BE2C (cell line): ENCODE measurements at regions not wholly inside any gene's neighbourhood (a gene's known extent, or its start where the extent isn't known, plus 50 kb on each side); places are given as distances from the start of the nearest gene placed in this dataset.

ENCODE experiments used
- DNase-seq: peaks from one replicate; pipeline ENCODE4 v3.0.0-alpha.2; 2020
- H3K27me3 ChIP-seq: fragments of 250-450 bp; sonication (Bioruptor Pico); 2 replicates; pipeline ENCODE4 v1.5.1; 2020; ENCODE audit warnings: mild to moderate bottlenecking
- H3K36me3 ChIP-seq: fragments of 250-450 bp; sonication (Bioruptor Pico); 2 replicates; pipeline ENCODE4 v1.5.1; 2020; ENCODE audit warnings: mild to moderate bottlenecking
- H3K4me1 ChIP-seq: fragments of 250-450 bp; sonication (Bioruptor Pico); 2 replicates; pipeline ENCODE4 v1.5.1; 2020
- H3K4me3 ChIP-seq: 2 replicates; pipeline ENCODE4 v1.5.1; 2011; ENCODE audit warnings: low read depth, low read length
- H3K9me3 ChIP-seq: fragments of 250-450 bp; sonication (Bioruptor Pico); 2 replicates; pipeline ENCODE4 v1.5.1; 2020
- TF ChIP-seq, protein P1 (sequence below): IDR thresholded peaks from 2 replicates; pipeline ENCODE4 v1.5.1; 2012; ENCODE audit warnings: mild to moderate bottlenecking, low read depth, low read length

DNA sequence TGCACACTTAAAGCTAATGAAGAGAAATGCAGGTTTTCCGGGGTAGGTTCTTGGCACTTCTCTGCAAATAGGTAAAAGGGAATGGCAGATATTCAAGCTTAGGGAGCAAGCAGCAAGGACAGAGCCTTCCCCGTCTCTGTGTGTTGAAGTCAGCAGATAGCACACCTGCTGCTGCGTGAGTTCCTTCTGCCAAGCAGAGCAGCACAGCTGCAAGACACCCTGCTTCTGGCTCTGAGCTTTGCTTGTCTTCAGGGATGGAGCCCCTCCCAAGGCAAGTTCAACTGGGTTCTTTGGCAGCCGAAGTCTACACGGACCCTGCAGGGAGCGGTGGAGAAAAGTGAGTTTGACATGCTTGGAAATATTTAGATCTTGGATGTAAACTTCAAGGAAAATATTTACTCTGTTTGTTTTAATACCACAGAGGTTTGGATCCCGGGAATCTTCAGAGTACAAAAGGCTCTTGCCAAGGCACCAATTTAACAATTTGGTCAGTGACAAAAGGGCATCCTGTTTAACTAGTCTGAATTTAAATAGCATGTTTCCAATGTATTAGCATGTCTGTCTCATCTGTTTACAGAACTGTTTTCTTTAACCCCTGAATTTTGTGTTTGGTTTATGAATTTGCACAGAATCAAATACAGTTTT lies 113.4 kb upstream of the KCNJ16 start:
- no peak overlapping the region for H3K4me3 ChIP-seq
- H3K9me3 ChIP-seq, result no peaks in the 10 kb centered on the region; the same call in 1 of the 2 replicates
- no peak for DNase-seq
- no peaks in the 10 kb centered on the region for H3K36me3 ChIP-seq
- TF ChIP-seq, protein P1, sequence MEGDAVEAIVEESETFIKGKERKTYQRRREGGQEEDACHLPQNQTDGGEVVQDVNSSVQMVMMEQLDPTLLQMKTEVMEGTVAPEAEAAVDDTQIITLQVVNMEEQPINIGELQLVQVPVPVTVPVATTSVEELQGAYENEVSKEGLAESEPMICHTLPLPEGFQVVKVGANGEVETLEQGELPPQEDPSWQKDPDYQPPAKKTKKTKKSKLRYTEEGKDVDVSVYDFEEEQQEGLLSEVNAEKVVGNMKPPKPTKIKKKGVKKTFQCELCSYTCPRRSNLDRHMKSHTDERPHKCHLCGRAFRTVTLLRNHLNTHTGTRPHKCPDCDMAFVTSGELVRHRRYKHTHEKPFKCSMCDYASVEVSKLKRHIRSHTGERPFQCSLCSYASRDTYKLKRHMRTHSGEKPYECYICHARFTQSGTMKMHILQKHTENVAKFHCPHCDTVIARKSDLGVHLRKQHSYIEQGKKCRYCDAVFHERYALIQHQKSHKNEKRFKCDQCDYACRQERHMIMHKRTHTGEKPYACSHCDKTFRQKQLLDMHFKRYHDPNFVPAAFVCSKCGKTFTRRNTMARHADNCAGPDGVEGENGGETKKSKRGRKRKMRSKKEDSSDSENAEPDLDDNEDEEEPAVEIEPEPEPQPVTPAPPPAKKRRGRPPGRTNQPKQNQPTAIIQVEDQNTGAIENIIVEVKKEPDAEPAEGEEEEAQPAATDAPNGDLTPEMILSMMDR, result no peak
- H3K27me3 ChIP-seq, result no peaks in the 10 kb centered on the region
- H3K4me1 ChIP-seq, result no peaks in the 10 kb centered on the region

GRCh38 chr17:69962436-69962995 lies 112.5 kb upstream of the KCNJ16 start:
- TF ChIP-seq, protein P1, result no peak
- H3K4me3 ChIP-seq, result no peak overlapping the region
- DNase-seq, result no peak
- no peaks in the 10 kb centered on the region; the same call in 1 of the 2 replicates for H3K9me3 ChIP-seq
- no peaks in the 10 kb centered on the region for H3K27me3 ChIP-seq
- no peaks in the 10 kb centered on the region for H3K36me3 ChIP-seq
- no peaks in the 10 kb centered on the region for H3K4me1 ChIP-seq

DNA sequence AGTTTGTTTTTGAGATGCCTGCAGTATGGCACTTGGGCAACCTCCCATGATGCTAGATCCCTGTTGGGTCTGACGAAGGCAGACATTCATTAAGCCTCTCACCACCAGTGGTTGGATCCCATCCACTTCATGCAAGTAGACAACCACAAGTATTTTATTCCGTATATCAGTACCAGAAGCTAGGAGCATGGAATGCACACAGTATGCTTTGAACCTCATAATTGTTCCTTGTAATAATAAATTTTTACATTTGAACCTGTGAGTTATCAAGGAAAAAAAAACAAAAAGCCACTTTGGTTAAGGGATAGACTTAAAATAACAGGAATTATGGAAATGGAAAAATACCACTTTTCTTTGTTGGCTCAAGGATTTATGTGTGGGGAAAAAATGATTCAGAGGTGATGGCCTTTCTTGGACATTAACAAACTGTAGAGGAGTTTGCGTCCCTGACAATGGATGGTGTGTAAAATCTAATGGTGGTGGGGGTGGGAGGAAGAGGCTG lies 107.1 kb upstream of the KCNJ16 start:
- no peak overlapping the region for H3K4me3 ChIP-seq
- no peaks in the 10 kb centered on the region; the same call in 1 of the 2 replicates for H3K9me3 ChIP-seq
- H3K27me3 ChIP-seq, result no peaks in the 10 kb centered on the region
- H3K36me3 ChIP-seq, result no peaks in the 10 kb centered on the region
- H3K4me1 ChIP-seq, result no peaks in the 10 kb centered on the region
- DNase-seq, result no peak
- TF ChIP-seq, protein P1, result no peak

DNA sequence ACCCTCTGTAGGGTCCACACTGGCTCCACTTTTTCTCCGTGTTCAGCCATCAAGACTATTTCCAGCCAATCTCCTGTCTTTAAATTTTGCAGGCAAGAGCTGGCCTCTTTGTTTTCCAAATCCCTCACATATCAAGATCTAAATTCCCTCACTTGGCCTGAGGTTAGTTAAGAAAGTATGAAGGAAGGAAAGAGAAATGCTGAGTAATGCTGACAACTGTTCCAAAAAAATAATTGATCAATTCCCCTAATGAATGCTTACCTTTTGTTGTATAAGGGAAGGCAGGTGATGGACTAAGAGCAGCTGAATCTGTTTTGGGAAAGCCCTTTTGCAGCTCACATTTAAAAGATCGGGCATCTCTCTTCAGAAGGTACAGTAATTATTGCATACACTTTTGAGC lies 105.1 kb upstream of the KCNJ16 start:
- H3K27me3 ChIP-seq, result no peaks in the 10 kb centered on the region
- H3K36me3 ChIP-seq, result no peaks in the 10 kb centered on the region
- no peaks in the 10 kb centered on the region; the same call in 1 of the 2 replicates for H3K9me3 ChIP-seq
- DNase-seq, result no peak
- H3K4me1 ChIP-seq, result no peaks in the 10 kb centered on the region
- H3K4me3 ChIP-seq, result no peak overlapping the region
- TF ChIP-seq, protein P1, result no peak

DNA sequence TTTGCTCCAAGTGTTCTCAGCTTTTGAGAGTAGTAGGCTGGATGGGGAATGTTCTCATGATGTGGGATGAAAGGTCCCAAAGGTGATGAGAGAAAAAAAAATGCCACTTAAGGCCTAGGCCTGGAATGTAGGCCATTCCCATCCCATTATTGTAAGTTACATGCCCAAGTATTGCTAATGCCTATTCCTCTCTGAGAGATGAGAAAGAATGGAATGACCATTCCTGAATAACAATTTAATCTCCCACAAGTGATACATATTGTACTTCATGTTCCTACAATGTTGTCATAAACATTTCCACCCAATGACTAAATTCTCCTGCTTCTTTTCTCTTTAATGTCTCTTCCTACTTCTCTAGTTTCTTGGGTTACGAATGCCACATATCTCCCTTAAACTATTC lies 102.8 kb upstream of the KCNJ16 start:
- no peak overlapping the region for H3K4me3 ChIP-seq
- no peaks in the 10 kb centered on the region for H3K36me3 ChIP-seq
- no peaks in the 10 kb centered on the region for H3K4me1 ChIP-seq
- no peak for DNase-seq
- TF ChIP-seq, protein P1, result no peak
- no peaks in the 10 kb centered on the region for H3K9me3 ChIP-seq
- H3K27me3 ChIP-seq, result no peaks in the 10 kb centered on the region

- H3K4me3 ChIP-seq, result no peak overlapping the region
- no peaks in the 10 kb centered on the region for H3K9me3 ChIP-seq
- TF ChIP-seq, protein P1, result no peak
- H3K27me3 ChIP-seq, result no peaks in the 10 kb centered on the region
- H3K36me3 ChIP-seq, result no peaks in the 10 kb centered on the region
- H3K4me1 ChIP-seq, result no peaks in the 10 kb centered on the region
- DNase-seq, result no peak
Measured at GRCh38 chr17:69975808-69976207, 99.2 kb upstream of the KCNJ16 start.
